ENCODE measurements at regions not wholly inside any gene's neighbourhood (a gene's known extent, or its start where the extent isn't known, plus 50 kb on each side); places are given as distances from the start of the nearest gene placed in this dataset.

GRCh38 chr2:234245945-234246344, 195.4 kb downstream of the SPP2 start:
- Histone ChIP-seq H3K4me1 (ENCODE audit: insufficient read depth, low read length, poor library complexity, severe bottlenecking) (no peaks in the 10 kb centered on the region), H3K4me2 (ENCODE audit: low read length) (no peak overlapping the region), H4K20me1 (ENCODE audit: insufficient read depth, low read length) (no peaks in the 10 kb centered on the region), H3K36me3 (ENCODE audit: insufficient read depth, low read length) (no peaks in the 10 kb centered on the region), H3K4me3 (ENCODE audit: low read depth, low read length, poor library complexity, severe bottlenecking) (no peak overlapping the region), H3K27ac (ENCODE audit: low read depth, low read length, poor library complexity, severe bottlenecking) (no peak overlapping the region), H3K9me3 (ENCODE audit: low read length) (no peaks in the 10 kb centered on the region), H3K9me2 (ENCODE audit: insufficient read depth, low read length) (no peaks in the 10 kb centered on the region), H3K79me2 (ENCODE audit: insufficient read depth, low read depth, low read length) (no peaks in the 10 kb centered on the region), H2AFZ (ENCODE audit: low read length) (no peak overlapping the region)
- ChIA-PET CTCF (ENCODE audit: unreplicated experiment) (no interaction called here), POLR2A (interaction anchor here (0.6 to 1.5 kb wide), 6 partner anchors 9 to 365 kb away, joined by 3 to 7 read pairs (median 5); no protein-coding TSS in a partner anchor)
- DNase-seq (ENCODE audit: low spot score) = no peak
- BruUV-seq (replicated peaks) = no TSS peak
- TF ChIP-seq CTCF (conservative IDR thresholded peaks at IDR 0.05; ENCODE audit: low read length) (no peak), EZH2phosphoT487 (IDR thresholded peaks at IDR 0.05; ENCODE audit: borderline replicate concordance, low read depth, low read length) (no peak)
- intact Hi-C loops (cut with micrococcal nuclease; ENCODE audit: unreplicated experiment) = no loop called here

GRCh38 chr2:234243871-234244565, 193.5 kb downstream of the SPP2 start:
- H3K4me3 ChIP-seq (ENCODE audit: low read depth, low read length, poor library complexity, severe bottlenecking) = no peak overlapping the region
- TF ChIP-seq CTCF (conservative IDR thresholded peaks at IDR 0.05; ENCODE audit: low read length) = no peak
- TF ChIP-seq EZH2phosphoT487 (IDR thresholded peaks at IDR 0.05; ENCODE audit: borderline replicate concordance, low read depth, low read length) = no peak
- H3K4me2 ChIP-seq (ENCODE audit: low read length) = no peak overlapping the region
- no peaks in the 10 kb centered on the region for H3K9me3 ChIP-seq (ENCODE audit: low read length)
- CTCF ChIA-PET (ENCODE audit: unreplicated experiment) = no interaction called here
- BruUV-seq (replicated peaks) = no TSS peak
- intact Hi-C loops (cut with micrococcal nuclease; ENCODE audit: unreplicated experiment) = no loop called here
- no peaks in the 10 kb centered on the region for H3K79me2 ChIP-seq (ENCODE audit: insufficient read depth, low read depth, low read length)
- no peak overlapping the region for H3K27ac ChIP-seq (ENCODE audit: low read depth, low read length, poor library complexity, severe bottlenecking)
- H3K36me3 ChIP-seq (ENCODE audit: insufficient read depth, low read length) = no peaks in the 10 kb centered on the region
- no peak for DNase-seq (ENCODE audit: low spot score)
- no peaks in the 10 kb centered on the region for H3K4me1 ChIP-seq (ENCODE audit: insufficient read depth, low read length, poor library complexity, severe bottlenecking)
- H4K20me1 ChIP-seq (ENCODE audit: insufficient read depth, low read length) = no peaks in the 10 kb centered on the region
- H2AFZ ChIP-seq (ENCODE audit: low read length) = no peak overlapping the region
- H3K9me2 ChIP-seq (ENCODE audit: insufficient read depth, low read length) = no peaks in the 10 kb centered on the region
- POLR2A ChIA-PET = interaction anchor here (0.5 to 0.6 kb wide), 3 partner anchors 25 to 1973 kb away, joined by 3 to 4 read pairs (median 4); no protein-coding TSS in a partner anchor

- H3K4me2 ChIP-seq (ENCODE audit: low read length) = no peak overlapping the region
These were observed 191.9 kb downstream of the SPP2 start for GRCh38 chr2:234242459-234242836.

More at GRCh38 chr2:234242459-234242836, 191.9 kb downstream of the SPP2 start:
- no peak overlapping the region for H3K4me3 ChIP-seq (ENCODE audit: low read depth, low read length, poor library complexity, severe bottlenecking)
- no peak for DNase-seq (ENCODE audit: low spot score)
- CTCF ChIA-PET (ENCODE audit: unreplicated experiment) = no interaction called here
- no peaks in the 10 kb centered on the region for H3K4me1 ChIP-seq (ENCODE audit: insufficient read depth, low read length, poor library complexity, severe bottlenecking)
- H3K36me3 ChIP-seq (ENCODE audit: insufficient read depth, low read length) = no peaks in the 10 kb centered on the region
- H4K20me1 ChIP-seq (ENCODE audit: insufficient read depth, low read length) = no peaks in the 10 kb centered on the region
- no peaks in the 10 kb centered on the region for H3K79me2 ChIP-seq (ENCODE audit: insufficient read depth, low read depth, low read length)
- POLR2A ChIA-PET = interaction anchor here (0.6 kb wide), 3 partner anchors 210 to 580 kb away, joined by 3 to 4 read pairs (median 3); no protein-coding TSS in a partner anchor
- H3K27ac ChIP-seq (ENCODE audit: low read depth, low read length, poor library complexity, severe bottlenecking) = no peak overlapping the region
- intact Hi-C loops (cut with micrococcal nuclease; ENCODE audit: unreplicated experiment) = no loop called here
- H2AFZ ChIP-seq (ENCODE audit: low read length) = no peak overlapping the region
- H3K9me2 ChIP-seq (ENCODE audit: insufficient read depth, low read length) = no peaks in the 10 kb centered on the region
- H3K9me3 ChIP-seq (ENCODE audit: low read length) = no peaks in the 10 kb centered on the region
- BruUV-seq (replicated peaks) = no TSS peak
- TF ChIP-seq CTCF (conservative IDR thresholded peaks at IDR 0.05; ENCODE audit: low read length) (no peak), EZH2phosphoT487 (IDR thresholded peaks at IDR 0.05; ENCODE audit: borderline replicate concordance, low read depth, low read length) (no peak)
